NCI-H1436 (cell line): ENCODE measurements at regions not wholly inside any gene's neighbourhood (a gene's known extent, or its start where the extent isn't known, plus 50 kb on each side); places are given as distances from the start of the nearest gene placed in this dataset.
"Not testable (repeated sequence)": the region's sequence is repeated elsewhere in the genome, so short reads cannot be mapped to it uniquely, and the experiment has no call there.

ENCODE experiments used
- DNase-seq: peaks from one replicate; lab custom pipeline; 2025; lab: John Stamatoyannopoulos, UW

DNA sequence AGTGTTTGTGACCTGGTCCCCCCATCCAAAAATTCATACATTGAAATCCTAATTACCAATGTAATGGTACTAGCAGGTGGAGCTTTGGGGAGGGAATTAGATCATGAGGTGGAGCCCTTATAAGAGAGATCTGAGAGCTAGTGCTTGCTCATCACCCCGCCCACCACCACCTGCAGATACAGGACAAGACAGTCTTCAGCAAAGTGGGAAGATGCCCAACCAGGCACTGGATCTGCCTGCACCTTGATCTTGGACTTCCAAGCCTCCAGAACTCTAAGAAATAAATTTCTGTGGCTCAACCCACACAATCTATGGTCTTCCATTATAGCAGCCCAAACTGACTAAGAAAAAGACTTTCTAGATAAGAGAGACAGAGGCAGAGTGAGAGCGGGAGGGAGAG lies 343.4 kb downstream of the LRRIQ3 start:
- DNase-seq = no peak

GRCh38 chr1:73842436-73842835 lies 355.5 kb downstream of the LRRIQ3 start:
- DNase-seq = no peak

- no peak for DNase-seq
These were observed 358.1 kb downstream of the LRRIQ3 start for GRCh38 chr1:73839922-73840321.

- DNase-seq = no peak
These were observed 365.4 kb downstream of the LRRIQ3 start for GRCh38 chr1:73832276-73833181.

DNA sequence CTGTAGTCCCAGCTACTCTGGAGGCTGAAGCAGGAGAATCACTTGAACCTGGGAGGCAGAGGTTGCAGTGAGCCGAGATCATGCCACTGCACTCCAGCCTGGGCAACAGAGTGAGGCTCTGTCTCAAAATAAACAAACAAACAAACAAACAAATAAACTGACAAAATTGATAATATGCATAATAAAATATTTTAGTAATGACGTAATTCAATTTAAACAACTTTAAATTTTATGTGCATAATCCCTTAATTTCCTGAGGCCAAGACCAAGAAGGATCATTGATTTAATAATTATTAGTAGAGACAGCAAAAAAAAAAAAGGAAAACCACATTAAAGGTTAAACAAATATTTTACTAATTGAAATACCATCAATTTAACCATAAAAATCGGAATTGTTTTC lies 370.7 kb downstream of the LRRIQ3 start:
- not testable (repeated sequence) for DNase-seq

DNA sequence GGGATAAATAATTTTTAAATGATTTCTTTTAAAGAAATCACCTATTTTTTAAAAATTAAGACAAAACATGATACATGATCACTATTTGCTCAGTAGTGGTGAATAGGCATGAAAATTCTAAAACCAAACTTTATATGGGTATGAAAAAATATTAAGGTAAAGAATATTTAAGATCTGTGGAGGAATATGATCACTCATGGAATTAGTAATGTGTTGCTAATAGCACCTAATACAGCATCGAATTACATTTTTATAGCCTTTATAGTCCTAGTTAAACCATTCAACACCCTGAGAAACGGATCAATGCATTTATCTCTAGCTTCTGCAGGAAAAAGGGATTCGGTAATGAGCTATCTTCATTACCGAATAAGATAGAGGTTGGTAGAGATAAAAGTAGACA lies 373.9 kb downstream of the LRRIQ3 start:
- DNase-seq = no peak

DNA sequence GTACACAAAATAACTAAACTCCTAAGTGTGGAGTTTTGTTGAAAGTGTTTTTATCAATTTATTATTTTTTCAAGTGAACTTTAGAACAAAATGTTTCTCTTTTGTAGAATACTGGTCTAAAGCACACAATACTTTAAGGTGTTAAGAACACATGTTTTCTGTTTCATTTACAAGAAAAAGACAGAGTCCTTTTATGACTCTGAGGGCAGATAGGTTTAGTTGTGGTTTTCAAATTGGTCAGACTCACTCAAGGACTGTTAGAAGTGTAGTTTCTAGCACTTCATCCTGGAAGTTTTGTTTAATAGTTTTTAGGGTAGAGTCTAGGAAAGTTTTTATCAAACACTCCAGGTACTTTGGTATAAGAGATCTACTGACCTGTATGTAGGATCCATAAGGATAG lies 376.5 kb downstream of the LRRIQ3 start:
- DNase-seq = no peak

- no peak for DNase-seq
These were observed 377.1 kb downstream of the LRRIQ3 start for GRCh38 chr1:73820843-73821242.

DNA sequence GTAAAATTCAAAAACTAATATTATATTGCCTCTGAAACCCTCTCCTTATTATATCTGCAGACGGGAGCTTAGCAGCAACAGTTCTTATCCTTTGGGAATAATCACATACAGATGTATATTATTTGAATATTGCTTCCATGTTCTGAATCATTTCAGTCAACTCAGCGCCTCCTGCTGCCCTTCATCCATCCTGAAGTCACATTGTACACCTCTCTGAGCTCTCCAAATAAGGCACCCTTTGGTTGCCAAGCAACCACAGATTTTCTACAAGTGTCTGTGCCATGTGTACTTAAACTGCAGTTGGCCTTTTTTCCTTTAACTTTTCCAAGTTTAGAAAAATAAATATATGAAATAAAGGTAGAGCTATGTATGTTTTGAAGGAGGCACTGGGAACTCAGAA lies 384.3 kb downstream of the LRRIQ3 start:
- no peak for DNase-seq

DNA sequence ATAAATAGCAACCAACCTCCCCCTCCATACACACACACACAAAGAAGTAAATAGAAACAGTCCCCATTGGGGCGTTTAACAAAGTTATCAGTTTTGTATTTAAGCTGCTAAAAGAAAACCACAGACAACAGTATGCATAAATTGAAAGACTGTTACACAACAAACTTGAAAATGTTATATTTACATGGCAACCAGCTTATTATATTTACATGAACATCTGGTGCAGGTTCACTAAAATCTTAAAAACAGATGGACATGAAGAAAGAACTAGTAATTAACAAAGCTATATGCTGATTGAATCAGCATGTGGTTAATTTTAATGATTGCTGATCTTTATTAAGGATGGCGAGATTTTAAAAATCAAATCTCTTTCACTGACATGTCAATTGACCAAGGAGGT lies 384.7 kb downstream of the LRRIQ3 start:
- no peak for DNase-seq

DNA sequence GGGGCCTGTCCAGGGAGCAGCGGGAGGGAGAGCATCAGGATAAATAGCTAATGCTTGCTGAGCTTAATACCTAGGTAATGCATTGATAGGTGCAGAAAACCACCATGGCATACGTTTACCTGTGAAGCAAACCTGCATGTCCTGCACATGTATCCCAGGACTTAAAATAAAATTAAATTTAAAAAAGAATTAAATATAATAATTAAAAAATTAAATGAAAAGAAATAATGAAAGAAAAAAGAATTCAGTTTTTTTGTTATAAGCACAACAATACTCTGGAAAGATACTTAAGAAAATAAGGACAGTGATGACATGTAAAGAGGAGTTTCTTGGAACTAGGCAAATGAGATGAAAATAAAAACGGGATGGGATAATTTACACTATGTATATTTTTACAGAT lies 386.2 kb downstream of the LRRIQ3 start:
- DNase-seq = no peak

DNA sequence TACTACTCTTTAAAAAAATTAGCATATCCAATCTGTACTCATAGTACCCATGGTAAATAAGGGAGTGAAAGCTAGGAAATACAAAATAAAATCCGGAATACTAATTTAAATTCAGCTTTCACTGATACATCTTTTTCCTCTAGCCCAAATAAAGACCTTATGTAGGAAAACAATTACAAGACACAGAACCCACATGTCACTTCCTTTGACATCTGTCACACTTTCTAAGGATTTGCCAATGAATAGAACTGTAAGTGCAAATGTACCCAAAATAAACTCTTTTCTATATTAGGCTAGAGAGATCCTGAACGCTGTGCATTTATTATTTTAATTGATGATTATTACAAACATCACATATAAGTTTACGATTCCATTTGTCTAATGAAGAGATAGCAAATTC lies 393.0 kb downstream of the LRRIQ3 start:
- no peak for DNase-seq

DNA sequence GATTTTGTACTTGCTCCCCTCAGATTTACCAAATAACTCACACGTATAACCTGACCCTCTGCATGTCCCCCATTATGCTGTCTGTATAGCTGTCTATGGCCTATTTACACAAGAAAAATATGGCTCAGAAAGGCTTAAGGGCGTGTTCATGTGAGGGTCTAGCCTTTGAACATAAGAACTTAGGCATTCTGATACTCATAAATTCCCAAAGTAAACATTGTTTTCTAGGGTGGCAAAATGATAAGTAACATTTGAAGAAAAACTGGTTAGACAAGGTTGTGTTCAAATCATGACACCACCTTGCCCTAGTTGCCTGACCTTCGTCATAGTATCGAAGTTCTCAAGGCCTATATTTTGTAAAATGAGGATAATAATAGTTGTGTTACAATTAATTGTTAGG lies 394.6 kb downstream of the LRRIQ3 start:
- no peak for DNase-seq

- DNase-seq = no peak
These were observed 396.0 kb downstream of the LRRIQ3 start for GRCh38 chr1:73801912-73802429.

DNA sequence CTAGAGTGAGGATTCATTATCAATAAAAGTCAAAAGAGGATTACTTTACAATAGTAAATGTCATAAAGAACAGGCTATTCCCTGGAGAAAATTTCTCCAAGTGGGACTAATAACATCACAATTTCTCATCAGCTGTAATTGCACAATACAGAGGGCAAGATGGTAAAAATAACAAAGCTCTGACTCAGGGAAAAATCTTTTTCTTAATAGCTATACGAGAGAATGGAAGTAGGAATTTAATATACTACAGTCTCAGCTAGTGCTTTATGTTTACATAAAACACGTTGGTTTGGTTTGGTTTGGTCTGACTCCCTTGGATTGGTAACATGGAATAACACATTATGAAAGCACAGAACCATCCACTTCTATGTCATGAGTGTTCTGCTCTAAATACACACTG lies 397.6 kb downstream of the LRRIQ3 start:
- DNase-seq = no peak

DNA sequence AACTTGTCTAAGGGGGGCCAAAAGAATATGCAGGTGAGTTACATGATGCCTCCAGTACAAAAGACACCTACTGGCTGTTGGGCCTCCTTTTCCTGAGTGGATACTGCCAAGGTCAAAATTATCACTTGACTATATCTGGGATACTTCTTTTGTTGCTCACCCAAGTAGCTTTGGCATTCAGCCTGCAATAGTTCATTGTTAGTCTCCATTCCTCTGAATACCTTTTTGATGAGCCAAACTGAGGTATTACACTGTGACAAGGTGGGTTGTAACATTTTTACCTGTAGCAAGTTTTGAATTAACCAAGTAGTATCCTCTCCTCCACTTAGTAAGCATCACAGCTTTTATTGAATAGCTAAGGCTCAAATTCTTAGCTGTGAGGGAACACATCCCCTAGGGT lies 408.0 kb downstream of the LRRIQ3 start:
- no peak for DNase-seq

GRCh38 chr1:73784026-73784425 lies 413.9 kb downstream of the LRRIQ3 start:
- DNase-seq = no peak

DNA sequence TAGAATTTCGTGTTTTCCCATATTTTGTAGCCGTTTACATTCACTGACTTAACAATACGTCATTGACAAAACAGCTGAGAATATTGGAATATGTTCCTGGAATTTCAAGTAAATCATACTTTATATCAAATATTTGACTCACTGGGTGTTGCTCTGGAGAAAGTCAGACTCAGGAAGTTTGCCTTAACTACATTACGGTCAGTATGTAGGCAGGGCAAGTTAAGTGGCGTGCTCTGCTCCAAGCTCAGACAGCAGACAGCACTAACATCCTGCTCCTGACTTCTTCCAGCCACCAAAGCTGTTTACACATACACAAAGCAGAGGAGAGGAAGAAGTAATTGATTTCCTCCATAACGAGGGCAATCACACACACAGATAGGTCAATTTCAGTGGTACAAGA lies 414.6 kb downstream of the LRRIQ3 start:
- DNase-seq = no peak

DNA sequence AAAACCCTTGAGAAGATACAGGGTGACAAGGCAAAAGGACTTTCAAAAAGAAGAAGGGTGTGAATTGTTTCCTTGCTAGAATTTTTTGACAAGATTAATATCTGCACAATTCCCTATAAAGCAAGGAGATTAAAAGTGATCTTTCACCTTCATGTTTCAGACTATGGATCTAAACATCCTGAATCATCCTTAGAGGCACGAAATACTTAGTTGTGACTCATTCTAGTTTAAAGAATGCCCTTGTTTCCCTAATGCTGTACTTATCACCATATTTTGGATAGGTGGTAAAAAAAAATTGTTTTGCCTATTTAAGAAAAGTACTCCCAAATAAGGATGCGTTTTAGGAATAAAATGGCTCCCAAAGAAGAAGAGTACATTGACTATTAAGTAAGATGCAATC lies 415.1 kb downstream of the LRRIQ3 start:
- no peak for DNase-seq

GRCh38 chr1:73781251-73781650 lies 416.7 kb downstream of the LRRIQ3 start:
- no peak for DNase-seq

DNA sequence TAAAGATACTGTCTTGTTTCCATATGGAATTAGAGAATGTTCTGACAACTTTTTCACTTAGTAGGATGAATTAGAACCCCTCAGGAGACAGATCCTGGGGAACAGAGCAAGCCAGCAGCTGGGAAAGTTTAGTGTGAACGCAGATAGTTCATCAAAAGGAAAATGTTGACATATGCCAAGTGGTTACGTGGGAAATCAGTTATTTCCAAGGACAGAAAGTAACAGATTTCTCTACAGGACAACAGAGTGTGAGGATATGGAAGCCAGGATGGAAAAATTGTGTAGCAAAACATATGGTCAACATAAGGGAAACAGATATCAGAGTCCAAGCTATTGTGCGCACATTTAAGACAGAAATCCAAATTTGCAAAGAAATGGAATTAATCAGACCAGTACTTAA lies 419.5 kb downstream of the LRRIQ3 start:
- no peak for DNase-seq

GRCh38 chr1:73775896-73776295 lies 422.1 kb downstream of the LRRIQ3 start:
- DNase-seq = no peak

DNA sequence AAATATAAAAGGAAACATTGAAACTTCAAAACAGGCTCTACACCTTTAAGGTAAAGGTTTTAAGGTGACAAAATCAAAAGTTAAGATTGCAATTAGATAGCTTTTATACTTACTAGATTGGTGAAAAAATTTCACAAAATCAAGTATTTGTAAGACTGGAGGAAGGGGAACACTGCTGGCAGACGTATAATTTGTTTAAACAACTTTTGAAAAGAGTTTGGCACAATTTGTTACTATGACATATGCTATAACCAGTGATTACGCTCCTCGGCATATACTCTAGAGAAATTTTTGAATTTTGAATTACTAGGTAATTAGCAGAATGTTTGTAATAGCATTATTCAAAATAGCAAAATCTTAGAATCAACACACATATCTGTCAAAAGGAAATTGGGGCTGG lies 425.0 kb downstream of the LRRIQ3 start:
- DNase-seq = no peak

DNA sequence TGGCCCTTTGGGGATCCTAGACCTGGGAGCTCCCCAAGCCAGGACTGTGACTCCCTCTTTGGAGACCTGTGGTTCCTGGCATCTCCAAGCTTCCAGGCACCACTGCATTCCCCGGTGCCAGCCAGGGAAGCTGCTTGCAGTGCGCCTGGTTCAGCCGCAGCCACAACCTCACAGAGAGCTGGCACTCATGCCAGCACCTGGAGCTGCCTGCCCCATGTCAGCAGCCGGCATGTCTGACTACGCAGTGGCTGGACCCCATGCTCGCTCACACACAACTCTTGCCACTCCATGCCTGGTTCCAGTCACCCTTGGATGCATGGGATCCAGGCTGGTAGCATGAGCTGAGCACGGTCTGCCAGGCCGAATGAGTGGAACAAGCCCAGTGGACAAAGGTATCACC lies 426.6 kb downstream of the LRRIQ3 start:
- DNase-seq = no peak
